Parathyroid adenoma (tissue), 2 donors: ENCODE measurements at regions not wholly inside any gene's neighbourhood (a gene's known extent, or its start where the extent isn't known, plus 50 kb on each side); places are given as distances from the start of the nearest gene placed in this dataset.
A peak's percentile ranks its signal among the peaks of the same experiment; 100 is the strongest.

Source experiments
- H2AFZ ChIP-seq: fragments of 300-600 bp; sonication (generic); one replicate; pipeline ENCODE4 v1.7.0; 2017; ENCODE audit warnings: antibody characterized with exemption, mild to moderate bottlenecking
- H3K27ac ChIP-seq: fragments of 300-600 bp; sonication (generic); one replicate; pipeline ENCODE4 v1.7.0; 2017
- H3K27me3 ChIP-seq: fragments of 300-600 bp; sonication (generic); one replicate; pipeline ENCODE4 v1.7.0; 2017; ENCODE audit warnings: low read length; ENCODE audit not compliant: control insufficient read depth, insufficient read depth
- H3K36me3 ChIP-seq: fragments of 300-600 bp; sonication (generic); one replicate; pipeline ENCODE4 v1.7.0; 2017; ENCODE audit warnings: low read length; ENCODE audit not compliant: control insufficient read depth, insufficient read depth
- H3K4me1 ChIP-seq: fragments of 300-600 bp; sonication (generic); one replicate; pipeline ENCODE4 v1.7.0; 2017; ENCODE audit warnings: control low read depth
- H3K4me2 ChIP-seq: fragments of 300-600 bp; sonication (generic); one replicate; pipeline ENCODE4 v1.7.0; 2017; ENCODE audit warnings: low read length
- H3K4me3 ChIP-seq: fragments of 300-600 bp; sonication (generic); one replicate; pipeline ENCODE4 v1.7.0; 2017; ENCODE audit warnings: low read depth, low read length
- H3K79me2 ChIP-seq: fragments of 300-600 bp; sonication (generic); one replicate; pipeline ENCODE4 v1.7.0; 2017; ENCODE audit warnings: control low read depth
- H3K9ac ChIP-seq: fragments of 300-600 bp; sonication (generic); one replicate; pipeline ENCODE4 v1.7.0; 2017; ENCODE audit warnings: mild to moderate bottlenecking
- H3K9me3 ChIP-seq: fragments of 300-600 bp; sonication (generic); one replicate; pipeline ENCODE4 v1.7.0; 2017; ENCODE audit warnings: low read length; ENCODE audit not compliant: control insufficient read depth
- TF ChIP-seq, protein P1 (sequence below): fragments of 300-600 bp; sonication (generic); IDR thresholded peaks from one replicate; pipeline ENCODE4 v1.7.0; 2017; ENCODE audit warnings: antibody characterized with exemption, mild to moderate bottlenecking
- donor health status: primary hyperparathyroidism.

DNA sequence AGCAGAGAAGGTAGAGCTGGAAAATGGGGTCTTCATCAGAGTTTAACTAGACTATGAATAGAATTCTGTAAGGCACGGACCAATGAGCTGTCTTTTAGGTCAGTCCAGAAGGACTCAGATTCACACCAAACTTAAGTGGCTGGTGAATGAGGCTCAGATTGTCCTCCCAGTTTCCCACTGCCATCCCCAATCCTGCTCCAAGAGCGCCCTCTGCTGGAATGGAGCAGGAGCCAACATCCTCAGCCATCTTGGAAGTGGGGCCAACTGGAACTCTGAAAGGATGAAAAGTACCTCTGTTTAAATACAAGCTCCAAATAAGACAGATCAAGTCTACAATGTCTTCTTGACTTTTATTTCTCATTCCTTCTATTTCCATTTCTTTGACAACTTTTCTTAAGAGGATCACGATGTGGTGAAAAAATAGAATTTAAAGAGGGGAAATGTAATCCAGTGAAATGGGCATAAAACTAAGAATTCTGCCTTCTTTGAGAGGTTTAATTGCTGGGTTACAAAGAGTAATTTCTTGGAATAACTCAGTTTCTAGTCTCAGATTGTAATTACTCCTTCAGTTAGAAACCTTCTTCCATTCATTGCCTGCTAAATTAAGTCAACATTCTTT is 217.1 kb upstream of the TPRG1 start:
- H3K27ac ChIP-seq = no peak overlapping the region

GRCh38 chr3:188955919-188956318 is 215.9 kb upstream of the TPRG1 start:
- no peak overlapping the region for H3K9ac ChIP-seq
- H3K27ac ChIP-seq = peak overlapping the region; percentile 17

More for the DNA sequence above, 217.1 kb upstream of the TPRG1 start:
- H3K9me3 ChIP-seq = no peaks in the 10 kb centered on the region
- H3K9ac ChIP-seq = no peak overlapping the region
- no peaks in the 10 kb centered on the region for H3K27me3 ChIP-seq
- H3K4me2 ChIP-seq = no peak overlapping the region
- H3K4me3 ChIP-seq = no peak overlapping the region
- peak overlapping the region; percentile 36 for H2AFZ ChIP-seq
- H3K4me1 ChIP-seq = peaks cover 7% of the 10 kb centered on the region
- no peaks in the 10 kb centered on the region for H3K36me3 ChIP-seq
- H3K79me2 ChIP-seq = no peaks in the 10 kb centered on the region
- TF ChIP-seq, protein P1, sequence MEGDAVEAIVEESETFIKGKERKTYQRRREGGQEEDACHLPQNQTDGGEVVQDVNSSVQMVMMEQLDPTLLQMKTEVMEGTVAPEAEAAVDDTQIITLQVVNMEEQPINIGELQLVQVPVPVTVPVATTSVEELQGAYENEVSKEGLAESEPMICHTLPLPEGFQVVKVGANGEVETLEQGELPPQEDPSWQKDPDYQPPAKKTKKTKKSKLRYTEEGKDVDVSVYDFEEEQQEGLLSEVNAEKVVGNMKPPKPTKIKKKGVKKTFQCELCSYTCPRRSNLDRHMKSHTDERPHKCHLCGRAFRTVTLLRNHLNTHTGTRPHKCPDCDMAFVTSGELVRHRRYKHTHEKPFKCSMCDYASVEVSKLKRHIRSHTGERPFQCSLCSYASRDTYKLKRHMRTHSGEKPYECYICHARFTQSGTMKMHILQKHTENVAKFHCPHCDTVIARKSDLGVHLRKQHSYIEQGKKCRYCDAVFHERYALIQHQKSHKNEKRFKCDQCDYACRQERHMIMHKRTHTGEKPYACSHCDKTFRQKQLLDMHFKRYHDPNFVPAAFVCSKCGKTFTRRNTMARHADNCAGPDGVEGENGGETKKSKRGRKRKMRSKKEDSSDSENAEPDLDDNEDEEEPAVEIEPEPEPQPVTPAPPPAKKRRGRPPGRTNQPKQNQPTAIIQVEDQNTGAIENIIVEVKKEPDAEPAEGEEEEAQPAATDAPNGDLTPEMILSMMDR = peak; percentile 97

DNA sequence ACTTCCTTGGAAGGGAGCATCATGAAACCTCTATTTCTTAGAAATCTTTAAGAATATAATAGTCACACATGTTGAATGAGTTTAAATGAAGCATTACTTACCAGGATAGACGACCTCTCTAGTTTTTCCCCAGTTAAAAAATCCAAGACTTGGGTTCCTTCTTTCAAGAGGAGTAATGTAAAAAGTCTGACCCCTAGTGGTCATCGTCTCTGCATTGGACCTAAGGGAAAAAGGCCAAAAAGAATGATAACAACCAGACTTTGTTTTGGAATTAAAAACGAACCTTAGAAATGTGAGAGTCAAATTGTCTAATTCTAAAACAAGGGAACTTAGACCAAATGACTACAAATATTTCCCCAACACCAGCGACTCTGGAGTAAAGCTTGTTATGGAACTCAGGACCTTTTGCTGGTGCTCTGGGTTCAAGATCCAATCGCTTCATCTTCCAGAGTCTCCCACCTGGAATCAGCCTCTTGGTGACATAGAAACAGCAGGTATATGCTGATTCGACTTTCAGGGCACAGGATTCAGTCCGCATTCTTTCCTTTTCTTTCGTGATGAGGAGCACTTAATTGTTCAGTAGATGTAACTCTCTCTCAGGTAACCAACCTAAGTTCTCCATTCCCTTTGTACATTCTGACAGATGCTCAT is 214.8 kb upstream of the TPRG1 start:
- no peaks in the 10 kb centered on the region for H3K27me3 ChIP-seq
- H3K79me2 ChIP-seq = no peaks in the 10 kb centered on the region
- H3K36me3 ChIP-seq = no peaks in the 10 kb centered on the region
- H2AFZ ChIP-seq = peak overlapping the region; percentile 29
- H3K4me2 ChIP-seq = no peak overlapping the region
- no peak overlapping the region for H3K9ac ChIP-seq
- H3K9me3 ChIP-seq = no peaks in the 10 kb centered on the region
- peak overlapping the region; percentile 17 for H3K27ac ChIP-seq
- no peaks in the 10 kb centered on the region for H3K4me1 ChIP-seq
- no peak overlapping the region for H3K4me3 ChIP-seq
- TF ChIP-seq, protein P1 = peak; percentile 80

More at GRCh38 chr3:188955919-188956318, 215.9 kb upstream of the TPRG1 start:
- no peaks in the 10 kb centered on the region for H3K4me1 ChIP-seq
- no peaks in the 10 kb centered on the region for H3K9me3 ChIP-seq
- H3K4me2 ChIP-seq = no peak overlapping the region
- H2AFZ ChIP-seq = no peak overlapping the region
- H3K4me3 ChIP-seq = no peak overlapping the region
- TF ChIP-seq, protein P1 = no peak
- no peaks in the 10 kb centered on the region for H3K79me2 ChIP-seq
- H3K36me3 ChIP-seq = no peaks in the 10 kb centered on the region
- no peaks in the 10 kb centered on the region for H3K27me3 ChIP-seq

GRCh38 chr3:188959013-188959412 is 212.8 kb upstream of the TPRG1 start:
- Histone ChIP-seq H3K4me3 (no peak overlapping the region), H3K4me1 (no peaks in the 10 kb centered on the region), H2AFZ (no peak overlapping the region), H3K27ac (no peak overlapping the region), H3K9me3 (no peaks in the 10 kb centered on the region), H3K27me3 (no peaks in the 10 kb centered on the region), H3K79me2 (no peaks in the 10 kb centered on the region), H3K9ac (no peak overlapping the region), H3K36me3 (no peaks in the 10 kb centered on the region), H3K4me2 (no peak overlapping the region)
- TF ChIP-seq, protein P1 = no peak
